ENCODE measurements at regions not wholly inside any gene's neighbourhood (a gene's known extent, or its start where the extent isn't known, plus 50 kb on each side); places are given as distances from the start of the nearest gene placed in this dataset.
"Not testable (repeated sequence)": the region's sequence is repeated elsewhere in the genome, so short reads cannot be mapped to it uniquely, and the experiment has no call there.

GRCh38 chr7:127473409-127473808, 80.9 kb upstream of the ZNF800 start:
- BruUV-seq (replicated peaks) = no TSS peak
- Histone ChIP-seq H3K79me2 (ENCODE audit: insufficient read depth, low read depth, low read length) (no peaks in the 10 kb centered on the region), H2AFZ (ENCODE audit: low read length) (no peak overlapping the region), H3K27ac (ENCODE audit: low read depth, low read length, poor library complexity, severe bottlenecking) (no peak overlapping the region), H3K4me3 (ENCODE audit: low read depth, low read length, poor library complexity, severe bottlenecking) (no peak overlapping the region), H3K4me1 (ENCODE audit: insufficient read depth, low read length, poor library complexity, severe bottlenecking) (no peaks in the 10 kb centered on the region), H3K4me2 (ENCODE audit: low read length) (no peak overlapping the region), H3K9me2 (ENCODE audit: insufficient read depth, low read length) (no peaks in the 10 kb centered on the region), H3K9me3 (ENCODE audit: low read length) (no peaks in the 10 kb centered on the region), H4K20me1 (ENCODE audit: insufficient read depth, low read length) (no peaks in the 10 kb centered on the region; the same call in 1 of the 2 replicates), H3K36me3 (ENCODE audit: insufficient read depth, low read length) (no peaks in the 10 kb centered on the region)
- intact Hi-C loops (cut with micrococcal nuclease; ENCODE audit: unreplicated experiment) = no loop called here
- DNase-seq (ENCODE audit: low spot score) = no peak
- POLR2A ChIA-PET = no interaction called here
- TF ChIP-seq, protein P1, sequence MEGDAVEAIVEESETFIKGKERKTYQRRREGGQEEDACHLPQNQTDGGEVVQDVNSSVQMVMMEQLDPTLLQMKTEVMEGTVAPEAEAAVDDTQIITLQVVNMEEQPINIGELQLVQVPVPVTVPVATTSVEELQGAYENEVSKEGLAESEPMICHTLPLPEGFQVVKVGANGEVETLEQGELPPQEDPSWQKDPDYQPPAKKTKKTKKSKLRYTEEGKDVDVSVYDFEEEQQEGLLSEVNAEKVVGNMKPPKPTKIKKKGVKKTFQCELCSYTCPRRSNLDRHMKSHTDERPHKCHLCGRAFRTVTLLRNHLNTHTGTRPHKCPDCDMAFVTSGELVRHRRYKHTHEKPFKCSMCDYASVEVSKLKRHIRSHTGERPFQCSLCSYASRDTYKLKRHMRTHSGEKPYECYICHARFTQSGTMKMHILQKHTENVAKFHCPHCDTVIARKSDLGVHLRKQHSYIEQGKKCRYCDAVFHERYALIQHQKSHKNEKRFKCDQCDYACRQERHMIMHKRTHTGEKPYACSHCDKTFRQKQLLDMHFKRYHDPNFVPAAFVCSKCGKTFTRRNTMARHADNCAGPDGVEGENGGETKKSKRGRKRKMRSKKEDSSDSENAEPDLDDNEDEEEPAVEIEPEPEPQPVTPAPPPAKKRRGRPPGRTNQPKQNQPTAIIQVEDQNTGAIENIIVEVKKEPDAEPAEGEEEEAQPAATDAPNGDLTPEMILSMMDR (conservative IDR thresholded peaks at IDR 0.05; ENCODE audit: low read length) = no peak
- TF ChIP-seq EZH2phosphoT487 (IDR thresholded peaks at IDR 0.05; ENCODE audit: borderline replicate concordance, low read depth, low read length) = no peak
- CTCF ChIA-PET (ENCODE audit: unreplicated experiment) = no interaction called here

DNA sequence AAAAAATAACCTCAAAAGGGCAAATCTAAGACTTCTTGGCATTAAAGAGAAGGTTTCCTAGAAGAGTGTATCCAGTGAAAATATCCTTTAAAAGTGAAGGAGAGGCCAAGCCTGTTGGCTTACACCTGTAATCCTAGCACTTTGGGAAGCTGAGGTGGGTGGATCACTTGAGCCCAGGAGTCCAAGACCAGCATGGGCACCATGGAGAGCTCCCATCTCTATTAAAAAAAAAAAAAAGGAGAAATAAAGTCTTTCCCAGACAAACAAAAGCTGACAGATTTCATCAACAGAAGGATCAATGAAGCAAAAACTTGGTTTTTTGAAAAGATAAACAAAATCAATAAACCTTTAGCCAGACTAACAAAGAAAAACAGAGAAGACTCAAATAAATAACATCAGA, 67.6 kb upstream of the ZNF800 start:
- Histone ChIP-seq H2AFZ (ENCODE audit: low read length) (no peak overlapping the region), H3K4me3 (ENCODE audit: low read depth, low read length, poor library complexity, severe bottlenecking) (no peak overlapping the region), H4K20me1 (ENCODE audit: insufficient read depth, low read length) (no peaks in the 10 kb centered on the region), H3K36me3 (ENCODE audit: insufficient read depth, low read length) (no peaks in the 10 kb centered on the region), H3K4me1 (ENCODE audit: insufficient read depth, low read length, poor library complexity, severe bottlenecking) (no peaks in the 10 kb centered on the region), H3K9me3 (ENCODE audit: low read length) (no peaks in the 10 kb centered on the region), H3K4me2 (ENCODE audit: low read length) (no peak overlapping the region), H3K9me2 (ENCODE audit: insufficient read depth, low read length) (no peaks in the 10 kb centered on the region), H3K79me2 (ENCODE audit: insufficient read depth, low read depth, low read length) (no peaks in the 10 kb centered on the region), H3K27ac (ENCODE audit: low read depth, low read length, poor library complexity, severe bottlenecking) (no peak overlapping the region)
- ChIA-PET POLR2A (interaction anchor here (0.6 kb wide), 1 partner anchor 383 kb away, joined by 3 read pairs; no protein-coding TSS in a partner anchor), CTCF (ENCODE audit: unreplicated experiment) (no interaction called here)
- BruUV-seq (replicated peaks) = no TSS peak
- no peak for TF ChIP-seq EZH2phosphoT487 (IDR thresholded peaks at IDR 0.05; ENCODE audit: borderline replicate concordance, low read depth, low read length)
- TF ChIP-seq, protein P1 (conservative IDR thresholded peaks at IDR 0.05; ENCODE audit: low read length) = no peak
- no peak for DNase-seq (ENCODE audit: low spot score)
- intact Hi-C loops (cut with micrococcal nuclease; ENCODE audit: unreplicated experiment) = no loop called here

DNA sequence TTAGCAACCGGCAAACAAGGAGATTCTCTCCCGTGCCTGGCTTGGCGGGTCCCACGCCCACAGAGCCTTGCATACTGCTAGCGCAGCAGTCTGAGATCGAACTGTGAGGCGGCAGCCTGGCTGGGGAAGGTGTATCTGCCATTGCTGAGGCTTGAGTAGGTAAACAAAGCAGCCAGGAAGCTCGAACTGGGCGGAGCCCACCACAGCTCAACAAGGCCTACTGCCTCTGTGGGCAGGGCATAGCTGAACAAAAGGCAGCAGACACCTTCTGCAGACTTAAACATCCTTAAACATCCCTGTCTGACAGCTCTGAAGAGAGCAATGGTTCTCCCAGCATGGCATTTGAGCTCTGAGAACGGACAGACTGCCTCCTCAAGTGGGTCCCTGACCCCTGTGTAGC, 58.8 kb upstream of the ZNF800 start:
- H4K20me1 ChIP-seq (ENCODE audit: insufficient read depth, low read length); H3K27ac ChIP-seq (ENCODE audit: low read depth, low read length, poor library complexity, severe bottlenecking); H3K4me2 ChIP-seq (ENCODE audit: low read length); BruUV-seq (replicated peaks); H3K4me1 ChIP-seq (ENCODE audit: insufficient read depth, low read length, poor library complexity, severe bottlenecking); H3K9me3 ChIP-seq (ENCODE audit: low read length); H3K9me2 ChIP-seq (ENCODE audit: insufficient read depth, low read length); H3K36me3 ChIP-seq (ENCODE audit: insufficient read depth, low read length); POLR2A ChIA-PET; CTCF ChIA-PET (ENCODE audit: unreplicated experiment); intact Hi-C loops (cut with micrococcal nuclease; ENCODE audit: unreplicated experiment); H3K4me3 ChIP-seq (ENCODE audit: low read depth, low read length, poor library complexity, severe bottlenecking); H3K79me2 ChIP-seq (ENCODE audit: insufficient read depth, low read depth, low read length); H2AFZ ChIP-seq (ENCODE audit: low read length); DNase-seq (ENCODE audit: low spot score): not testable (repeated sequence)
